ENCODE measurements at regions not wholly inside any gene's neighbourhood (a gene's known extent, or its start where the extent isn't known, plus 50 kb on each side); places are given as distances from the start of the nearest gene placed in this dataset.

- peak; percentile 17 for TF ChIP-seq CTCF (IDR thresholded peaks at IDR 0.05; ENCODE audit: poor library complexity)
- TF ChIP-seq EZH2 (IDR thresholded peaks at IDR 0.05; ENCODE audit: borderline replicate concordance): no peak
- no peak for TF ChIP-seq EZH2phosphoT487 (IDR thresholded peaks at IDR 0.05; ENCODE audit: low read depth, severe bottlenecking, unreplicated experiment)
These were observed 666.0 kb downstream of the DSC3 start for GRCh38 chr18:30376515-30376914.

All from hepatocyte (in vitro differentiated cells).